OCI-LY7 (cell line): ENCODE measurements at regions not wholly inside any gene's neighbourhood (a gene's known extent, or its start where the extent isn't known, plus 50 kb on each side); places are given as distances from the start of the nearest gene placed in this dataset.

Experiments used
- BruUV-seq: library from RNA; stranded (reverse); fragments of 400-500 nt; replicated peaks from 2 replicates; lab custom pipeline; 2021; lab: Mats Ljungman, UMichigan
- CTCF ChIA-PET: fragments of 300-600 bp; sonication (Branson Sonifier 250); formaldehyde crosslinking; loops from one replicate; lab custom pipeline; 2022; ENCODE audit warnings: antibody characterized with exemption; ENCODE audit not compliant: unreplicated experiment; lab: Charles Lee
- POLR2A ChIA-PET: fragments of 300-600 bp; sonication (Branson Sonifier 250); formaldehyde crosslinking; loops from one replicate; lab custom pipeline; 2022; ENCODE audit warnings: antibody characterized with exemption; lab: Charles Lee
- DNase-seq: peaks from one replicate; pipeline ENCODE4 v3.0.0-alpha.2; 2015; ENCODE audit warnings: low spot score
- H2AFZ ChIP-seq: fragments of 200-600 bp; sonication (generic), shearing (Covaris generic); 2 replicates; pipeline ENCODE4 v1.6.1; 2014; ENCODE audit warnings: mild to moderate bottlenecking, antibody characterized with exemption, low read length, moderate library complexity
- H3K27ac ChIP-seq: fragments of 200-600 bp; sonication (generic); 2 replicates; pipeline ENCODE4 v1.5.1; 2014; ENCODE audit warnings: mixed run types, low read depth, mild to moderate bottlenecking, moderate library complexity, low read length, inconsistent platforms; ENCODE audit not compliant: poor library complexity, severe bottlenecking
- H3K36me3 ChIP-seq: fragments of 200-600 bp; sonication (generic); 2 replicates; pipeline ENCODE4 v1.6.1; 2014; ENCODE audit warnings: mild to moderate bottlenecking, antibody characterized with exemption, low read length, moderate library complexity, mixed read lengths; ENCODE audit not compliant: insufficient read depth
- H3K4me1 ChIP-seq: fragments of 200-600 bp; sonication (generic); 2 replicates; pipeline ENCODE4 v1.5.1; 2014; ENCODE audit warnings: mild to moderate bottlenecking, low read length; ENCODE audit not compliant: insufficient read depth, poor library complexity, severe bottlenecking
- H3K4me2 ChIP-seq: fragments of 200-600 bp; sonication (generic); 2 replicates; pipeline ENCODE4 v1.6.1; 2014; ENCODE audit warnings: mild to moderate bottlenecking, low read length
- H3K4me3 ChIP-seq: fragments of 200-600 bp; sonication (generic); 2 replicates; pipeline ENCODE4 v1.5.1; 2014; ENCODE audit warnings: mild to moderate bottlenecking, low read depth, low read length; ENCODE audit not compliant: poor library complexity, severe bottlenecking
- H3K79me2 ChIP-seq: fragments of 200-600 bp; sonication (generic); 2 replicates; pipeline ENCODE4 v1.6.1; 2016; ENCODE audit warnings: low read depth, mild to moderate bottlenecking, low read length, moderate library complexity, mixed read lengths; ENCODE audit not compliant: insufficient read depth
- H3K9me2 ChIP-seq: fragments of 200-600 bp; sonication (generic); 2 replicates; pipeline ENCODE4 v1.6.1; 2016; ENCODE audit warnings: mild to moderate bottlenecking, low read length, mixed read lengths; ENCODE audit not compliant: insufficient read depth
- H3K9me3 ChIP-seq: fragments of 200-600 bp; sonication (generic); 2 replicates; pipeline ENCODE4 v1.6.1; 2014; ENCODE audit warnings: mild to moderate bottlenecking, mixed run types, low read length, mixed read lengths
- H4K20me1 ChIP-seq: fragments of 200-600 bp; sonication (generic); 2 replicates; pipeline ENCODE4 v1.6.1; 2014; ENCODE audit warnings: mild to moderate bottlenecking, antibody characterized with exemption, low read length, moderate library complexity, mixed read lengths; ENCODE audit not compliant: insufficient read depth
- EZH2phosphoT487 ChIP-seq: fragments of 200-600 bp; sonication (generic); IDR thresholded peaks from 2 replicates; pipeline ENCODE4 v1.6.1; 2018; ENCODE audit warnings: low read depth, borderline replicate concordance, mild to moderate bottlenecking, mixed run types, antibody characterized with exemption, low read length, moderate library complexity, mixed read lengths
- intact Hi-C: fragments of 100-400 bp; cut with micrococcal nuclease; formaldehyde crosslinking; loops from one replicate; pipeline ENCODE4 v1.10.0; 2022; ENCODE audit not compliant: unreplicated experiment
- TF ChIP-seq, protein P1 (sequence below): fragments of 200-600 bp; sonication (generic); conservative IDR thresholded peaks from 2 replicates; pipeline ENCODE4 v1.5.1; 2014; ENCODE audit warnings: mild to moderate bottlenecking, antibody characterized with exemption, low read length, moderate library complexity, mixed read lengths

DNA sequence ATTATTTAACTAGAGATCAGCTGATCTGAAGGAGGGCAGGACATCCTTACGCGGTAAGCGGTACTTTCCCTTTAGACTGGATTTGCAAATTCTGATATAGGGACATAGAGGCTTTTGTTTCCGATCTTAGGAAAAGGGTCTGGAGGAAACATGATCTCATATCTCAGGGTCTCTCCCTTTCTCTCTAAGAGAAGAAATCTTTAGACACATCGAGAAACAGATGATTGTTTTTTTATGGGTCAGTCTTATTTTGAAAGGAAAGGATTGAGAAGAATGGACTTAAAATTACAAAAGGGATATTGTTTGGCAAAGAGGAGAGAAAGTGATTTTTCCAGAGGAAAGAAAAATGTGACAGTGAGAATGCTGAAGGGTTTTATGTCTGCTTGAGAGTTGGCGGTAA, 83.9 kb upstream of the OGFRL1 start:
- intact Hi-C loops = no loop called here
- TF ChIP-seq EZH2phosphoT487 = no peak
- TF ChIP-seq, protein P1, sequence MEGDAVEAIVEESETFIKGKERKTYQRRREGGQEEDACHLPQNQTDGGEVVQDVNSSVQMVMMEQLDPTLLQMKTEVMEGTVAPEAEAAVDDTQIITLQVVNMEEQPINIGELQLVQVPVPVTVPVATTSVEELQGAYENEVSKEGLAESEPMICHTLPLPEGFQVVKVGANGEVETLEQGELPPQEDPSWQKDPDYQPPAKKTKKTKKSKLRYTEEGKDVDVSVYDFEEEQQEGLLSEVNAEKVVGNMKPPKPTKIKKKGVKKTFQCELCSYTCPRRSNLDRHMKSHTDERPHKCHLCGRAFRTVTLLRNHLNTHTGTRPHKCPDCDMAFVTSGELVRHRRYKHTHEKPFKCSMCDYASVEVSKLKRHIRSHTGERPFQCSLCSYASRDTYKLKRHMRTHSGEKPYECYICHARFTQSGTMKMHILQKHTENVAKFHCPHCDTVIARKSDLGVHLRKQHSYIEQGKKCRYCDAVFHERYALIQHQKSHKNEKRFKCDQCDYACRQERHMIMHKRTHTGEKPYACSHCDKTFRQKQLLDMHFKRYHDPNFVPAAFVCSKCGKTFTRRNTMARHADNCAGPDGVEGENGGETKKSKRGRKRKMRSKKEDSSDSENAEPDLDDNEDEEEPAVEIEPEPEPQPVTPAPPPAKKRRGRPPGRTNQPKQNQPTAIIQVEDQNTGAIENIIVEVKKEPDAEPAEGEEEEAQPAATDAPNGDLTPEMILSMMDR = no peak
- Histone ChIP-seq H3K4me2 (no peak overlapping the region), H3K4me3 (no peak overlapping the region), H3K79me2 (no peaks in the 10 kb centered on the region), H2AFZ (no peak overlapping the region), H4K20me1 (no peaks in the 10 kb centered on the region), H3K9me3 (no peaks in the 10 kb centered on the region), H3K4me1 (no peaks in the 10 kb centered on the region), H3K36me3 (no peaks in the 10 kb centered on the region), H3K9me2 (no peaks in the 10 kb centered on the region), H3K27ac (no peak overlapping the region)
- no TSS peak for BruUV-seq
- CTCF ChIA-PET = no interaction called here
- no peak for DNase-seq
- POLR2A ChIA-PET = interaction anchor here (0.5 kb wide), 1 partner anchor 41 kb away, joined by 4 read pairs; no protein-coding TSS in a partner anchor

DNA sequence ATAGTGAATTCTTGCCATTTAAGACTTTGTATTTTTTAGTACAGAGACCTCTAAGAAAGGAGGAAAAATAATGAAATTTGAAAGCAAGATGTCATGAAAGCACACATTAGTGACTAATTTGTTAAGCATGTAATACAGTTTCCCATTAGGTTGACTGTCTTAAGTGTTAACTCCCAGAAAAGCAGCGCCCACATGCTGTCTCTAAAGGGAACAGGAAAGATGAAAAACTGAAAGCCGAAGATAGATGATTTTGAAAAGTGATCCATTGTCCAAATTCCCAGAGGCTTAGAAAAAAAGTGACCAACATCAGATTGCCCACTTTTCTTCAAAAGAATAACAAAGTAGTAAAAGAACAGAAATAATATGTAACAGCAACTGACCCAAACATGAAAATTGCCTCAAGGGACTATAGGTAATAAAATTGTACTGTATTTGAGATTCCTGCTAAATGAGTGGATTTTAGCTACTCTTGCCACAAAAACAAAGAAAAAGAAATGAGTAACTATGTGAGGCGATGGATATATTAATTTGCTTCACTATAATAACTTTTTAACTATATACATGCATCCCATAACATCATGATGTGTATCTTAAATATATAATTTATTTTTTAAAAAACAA, 83.2 kb upstream of the OGFRL1 start:
- H3K9me2 ChIP-seq = no peaks in the 10 kb centered on the region
- H3K4me3 ChIP-seq = no peak overlapping the region
- no peak overlapping the region for H3K4me2 ChIP-seq
- CTCF ChIA-PET = no interaction called here
- no peak overlapping the region for H2AFZ ChIP-seq
- POLR2A ChIA-PET = interaction anchor here (0.5 to 1.1 kb wide), 3 partner anchors 27 to 44 kb away, joined by 3 to 4 read pairs (median 3); no protein-coding TSS in a partner anchor
- H3K36me3 ChIP-seq = no peaks in the 10 kb centered on the region
- no peaks in the 10 kb centered on the region for H3K79me2 ChIP-seq
- H3K27ac ChIP-seq = no peak overlapping the region
- no peaks in the 10 kb centered on the region for H3K9me3 ChIP-seq
- no peaks in the 10 kb centered on the region for H3K4me1 ChIP-seq
- intact Hi-C loops = no loop called here
- no peak for DNase-seq
- BruUV-seq = no TSS peak
- no peaks in the 10 kb centered on the region for H4K20me1 ChIP-seq
- no peak for TF ChIP-seq EZH2phosphoT487
- TF ChIP-seq, protein P1 = no peak

DNA sequence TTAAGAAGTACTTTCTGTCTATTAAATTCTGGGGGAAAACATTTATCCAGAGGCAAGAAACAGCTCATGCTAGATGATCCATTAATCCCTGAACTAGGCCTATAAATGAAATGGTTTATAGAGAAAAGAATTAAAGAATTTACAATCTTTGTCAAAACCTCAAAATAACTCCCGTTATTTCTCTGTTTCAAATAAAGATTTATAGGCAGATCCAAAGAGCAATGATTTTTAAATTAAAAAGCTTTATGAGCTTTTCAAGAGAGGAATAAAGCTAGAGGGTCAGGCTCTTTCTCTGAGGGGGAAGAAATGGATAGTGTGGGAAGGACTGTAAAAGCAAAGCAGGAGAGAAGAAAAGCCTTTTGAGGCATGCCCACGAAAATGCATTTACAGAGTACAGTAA, 82.5 kb upstream of the OGFRL1 start:
- Histone ChIP-seq H3K9me2 (no peaks in the 10 kb centered on the region), H3K79me2 (no peaks in the 10 kb centered on the region), H3K4me2 (no peak overlapping the region), H3K27ac (no peak overlapping the region), H3K36me3 (no peaks in the 10 kb centered on the region), H4K20me1 (no peaks in the 10 kb centered on the region), H2AFZ (no peak overlapping the region), H3K4me1 (no peaks in the 10 kb centered on the region), H3K4me3 (no peak overlapping the region), H3K9me3 (no peaks in the 10 kb centered on the region)
- intact Hi-C loops = no loop called here
- CTCF ChIA-PET = no interaction called here
- POLR2A ChIA-PET = interaction anchor here (0.9 to 1.1 kb wide), 2 partner anchors 26 to 45 kb away, joined by 3 read pairs; no protein-coding TSS in a partner anchor
- no peak for TF ChIP-seq EZH2phosphoT487
- TF ChIP-seq, protein P1 = no peak
- BruUV-seq = no TSS peak
- DNase-seq = no peak
